ENCODE measurements at regions not wholly inside any gene's neighbourhood (a gene's known extent, or its start where the extent isn't known, plus 50 kb on each side); places are given as distances from the start of the nearest gene placed in this dataset.

DNA sequence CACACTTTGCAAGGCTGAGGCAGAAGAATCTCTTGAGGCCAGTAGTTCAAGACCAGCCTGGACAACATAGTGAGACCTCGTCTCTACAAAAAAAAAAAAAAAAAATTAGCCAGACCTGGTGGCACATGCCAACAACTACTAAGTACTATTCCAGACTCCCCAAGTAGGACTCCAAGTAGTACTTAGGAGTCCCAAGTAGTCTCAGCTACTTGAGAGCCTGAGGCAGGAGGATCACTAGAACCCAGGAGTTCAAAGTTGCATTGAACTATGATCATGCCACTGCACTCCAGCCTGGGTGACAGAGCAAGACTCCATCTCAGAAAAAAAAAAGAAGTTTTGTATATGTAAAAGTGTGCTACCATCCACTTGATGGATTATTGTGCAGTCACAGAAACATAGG is 486.6 kb downstream of the SOX2 start:
- Histone ChIP-seq H3K4me3 (no peak overlapping the region), H3K9me3 (no peaks in the 10 kb centered on the region), H3K27ac (no peak overlapping the region), H3K36me3 (no peaks in the 10 kb centered on the region), H3K4me1 (no peaks in the 10 kb centered on the region), H3K27me3 (no peaks in the 10 kb centered on the region)
- DNase-seq = no peak
- no peak for TF ChIP-seq CTCF (IDR thresholded peaks at IDR 0.05)
- no peak for TF ChIP-seq POLR2A (IDR thresholded peaks at IDR 0.05)
- intact Hi-C loops (cut with DNase I; ENCODE audit: low total_unique reads) = no loop called here

- TF ChIP-seq POLR2A (IDR thresholded peaks at IDR 0.05) (no peak), CTCF (IDR thresholded peaks at IDR 0.05) (no peak)
Observed at GRCh38 chr3:182201456-182202168, 489.9 kb downstream of the SOX2 start.

DNA sequence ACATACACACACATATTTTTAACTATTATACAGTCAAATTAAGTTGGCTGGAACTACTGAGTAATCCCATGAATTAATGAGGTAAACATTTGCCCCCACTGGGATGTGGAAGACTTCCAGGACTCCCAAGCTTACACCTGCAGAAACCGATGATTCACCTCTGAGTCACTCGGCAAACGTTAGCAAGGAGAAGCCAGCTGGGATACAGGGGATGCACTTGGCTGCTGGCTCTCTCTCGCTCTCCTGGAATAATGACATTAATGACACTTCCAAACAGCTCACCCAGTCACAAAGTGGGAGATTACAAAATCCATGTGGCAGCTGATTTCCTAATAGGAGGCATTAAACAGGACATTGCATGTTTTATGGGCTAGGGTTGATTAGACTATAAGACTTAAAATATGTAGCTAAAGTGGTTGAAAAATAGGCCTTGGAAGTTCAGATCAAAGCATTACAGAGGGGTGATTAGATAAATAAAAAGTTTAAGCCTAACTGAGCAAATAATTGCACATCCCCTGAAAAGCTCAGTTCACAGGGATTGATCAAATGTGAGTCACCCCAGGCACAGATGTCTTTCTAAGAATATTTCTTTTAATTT is 500.9 kb downstream of the SOX2 start:
- no peak for TF ChIP-seq CTCF (IDR thresholded peaks at IDR 0.05)
- no peak for TF ChIP-seq POLR2A (IDR thresholded peaks at IDR 0.05)
- Histone ChIP-seq H3K9me3 (no peaks in the 10 kb centered on the region), H3K36me3 (no peaks in the 10 kb centered on the region), H3K4me3 (no peak overlapping the region), H3K27me3 (no peaks in the 10 kb centered on the region), H3K27ac (no peak overlapping the region), H3K4me1 (no peaks in the 10 kb centered on the region)
- DNase-seq = peak; percentile 22 to 38
- intact Hi-C loops (cut with DNase I; ENCODE audit: low total_unique reads) = no loop called here

More at GRCh38 chr3:182201456-182202168, 489.9 kb downstream of the SOX2 start:
- Histone ChIP-seq H3K4me3 (no peak overlapping the region), H3K27ac (no peak overlapping the region), H3K9me3 (no peaks in the 10 kb centered on the region), H3K4me1 (no peaks in the 10 kb centered on the region), H3K36me3 (no peaks in the 10 kb centered on the region), H3K27me3 (no peaks in the 10 kb centered on the region)
- no peak for DNase-seq
- intact Hi-C loops (cut with DNase I; ENCODE audit: low total_unique reads) = no loop called here

- Histone ChIP-seq H3K9me3 (no peaks in the 10 kb centered on the region), H3K27me3 (no peaks in the 10 kb centered on the region), H3K4me1 (no peaks in the 10 kb centered on the region), H3K36me3 (no peaks in the 10 kb centered on the region), H3K27ac (no peak overlapping the region), H3K4me3 (no peak overlapping the region)
- no peak for DNase-seq
- intact Hi-C loops (cut with DNase I; ENCODE audit: low total_unique reads) = no loop called here
- TF ChIP-seq CTCF (IDR thresholded peaks at IDR 0.05) (no peak), POLR2A (IDR thresholded peaks at IDR 0.05) (no peak)
Observed at GRCh38 chr3:182214416-182214815, 502.7 kb downstream of the SOX2 start.

GRCh38 chr3:182215881-182216280 is 504.2 kb downstream of the SOX2 start:
- Histone ChIP-seq H3K27me3 (no peaks in the 10 kb centered on the region), H3K4me3 (no peak overlapping the region), H3K27ac (no peak overlapping the region), H3K9me3 (no peaks in the 10 kb centered on the region), H3K36me3 (no peaks in the 10 kb centered on the region), H3K4me1 (no peaks in the 10 kb centered on the region)
- intact Hi-C loops (cut with DNase I; ENCODE audit: low total_unique reads) = no loop called here
- DNase-seq = no peak
- TF ChIP-seq CTCF (IDR thresholded peaks at IDR 0.05) (no peak), POLR2A (IDR thresholded peaks at IDR 0.05) (no peak)

Data from uterus (tissue), 3 donors.